CD4-positive, alpha-beta T cell (primary cell): ENCODE measurements at regions not wholly inside any gene's neighbourhood (a gene's known extent, or its start where the extent isn't known, plus 50 kb on each side); places are given as distances from the start of the nearest gene placed in this dataset.

Experiments used
- ATAC-seq: fragments of 200-7000 bp; cut with Tn5 transposase; one replicate; pipeline ENCODE4 v1.10.0; 2022; ENCODE audit warnings: mild to moderate bottlenecking; ENCODE audit not compliant: poor library complexity
- CTCF ChIA-PET: fragments of 350-600 bp; sonication (Branson Sonifier 250); formaldehyde crosslinking; loops from one replicate; lab custom pipeline; 2021; ENCODE audit warnings: antibody characterized with exemption, inconsistent platforms; lab: Charles Lee
- POLR2A ChIA-PET: fragments of 350-600 bp; sonication (Branson Sonifier 250); formaldehyde crosslinking; loops from one replicate; lab custom pipeline; 2021; ENCODE audit warnings: antibody characterized with exemption, inconsistent platforms; lab: Charles Lee
- DNase-seq, 14 experiments: peaks; one replicate each; pipeline ENCODE4 v3.0.0-alpha.2; 2013 to 2020; ENCODE audit warnings: mixed read lengths in 2 of 14
- H3K27ac ChIP-seq, 2 donors: one replicate each; pipeline versions ENCODE4 v1.5.1 to v1.7.0; 2013; ENCODE audit warnings: low read length in 2 of 2, low read depth in 1 of 2, mild to moderate bottlenecking in 1 of 2
- H3K27me3 ChIP-seq, 2 experiments: 1 replicate in 1 of 2; 2 replicates in 1 of 2; pipeline versions ENCODE4 v1.6.1 to v1.7.0; 2013; ENCODE audit warnings: low read length in 2 of 2, control low read depth in 1 of 2, mild to moderate bottlenecking in 1 of 2, moderate library complexity in 1 of 2; ENCODE audit not compliant: insufficient read depth in 2 of 2, control insufficient read depth in 1 of 2
- H3K36me3 ChIP-seq: one replicate; pipeline ENCODE4 v1.6.1; 2013; ENCODE audit warnings: low read length, control low read depth; ENCODE audit not compliant: insufficient read depth
- H3K4me1 ChIP-seq: one replicate; pipeline ENCODE4 v1.6.1; 2013; ENCODE audit warnings: low read length, control low read depth; ENCODE audit not compliant: insufficient read depth
- H3K4me3 ChIP-seq: one replicate; pipeline ENCODE4 v1.5.1; 2013; ENCODE audit warnings: mild to moderate bottlenecking, low read length, moderate library complexity
- H3K9me3 ChIP-seq, 2 experiments: 1 replicate in 1 of 2; 2 replicates in 1 of 2; pipeline versions ENCODE4 v1.6.1 to v1.7.0; 2013; ENCODE audit warnings: low read length in 2 of 2, mild to moderate bottlenecking in 2 of 2, control low read depth in 1 of 2, moderate library complexity in 1 of 2; ENCODE audit not compliant: control insufficient read depth in 1 of 2, insufficient read depth in 1 of 2
- H3K27ac Mint-ChIP-seq: one replicate; pipeline ENCODE4 v1.8.0; 2020; ENCODE audit warnings: mixed read lengths
- H3K27me3 Mint-ChIP-seq: one replicate; pipeline ENCODE4 v1.8.0; 2021; ENCODE audit warnings: mixed read lengths
- H3K36me3 Mint-ChIP-seq: one replicate; pipeline ENCODE4 v1.8.0; 2021; ENCODE audit warnings: low read depth, mixed read lengths
- H3K4me1 Mint-ChIP-seq: one replicate; pipeline ENCODE4 v1.8.0; 2021; ENCODE audit warnings: low read depth, mixed read lengths
- H3K4me3 Mint-ChIP-seq: one replicate; pipeline ENCODE4 v1.8.0; 2020; ENCODE audit warnings: mild to moderate bottlenecking, mixed read lengths
- H3K9me3 Mint-ChIP-seq: one replicate; pipeline ENCODE4 v1.8.0; 2020; ENCODE audit warnings: mixed read lengths
- CTCF ChIP-seq: fragments of 200-600 bp; IDR thresholded peaks from one replicate; pipeline ENCODE4 v1.8.0; 2022; ENCODE audit warnings: antibody characterized with exemption, mild to moderate bottlenecking
- intact Hi-C, 2 experiments: fragments of 100-400 bp; cut with DNase I in 1 of 2; cut with micrococcal nuclease in 1 of 2; formaldehyde crosslinking; loops; one replicate each; pipeline versions ENCODE4 v1.15.1 to v1.9.0; 2023 to 2025; cut with DNase I, micrococcal nuclease

- ChIA-PET POLR2A (no interaction called here), CTCF (no interaction called here)
- Histone ChIP-seq H3K36me3 (no peaks in the 10 kb centered on the region), H3K27me3 (no peaks in the 10 kb centered on the region), H3K4me3 (no peak overlapping the region), H3K9me3 (peaks cover 17 to 33% of the 10 kb centered on the region in 2 experiments), H3K4me1 (no peaks in the 10 kb centered on the region), H3K27ac (no peak overlapping the region)
- Mint-ChIP-seq H3K27me3 (no peaks in the 10 kb centered on the region), H3K4me3 (no peak overlapping the region), H3K27ac (no peak overlapping the region), H3K36me3 (no peaks in the 10 kb centered on the region), H3K4me1 (no peaks in the 10 kb centered on the region), H3K9me3 (peaks cover 7% of the 10 kb centered on the region)
- no peak for ATAC-seq
- intact Hi-C loops = no loop called here
- no peak for DNase-seq
- no peak for TF ChIP-seq CTCF
These were observed 76.8 kb upstream of the SHANK2 start for GRCh38 chr11:71329165-71329510.

DNA sequence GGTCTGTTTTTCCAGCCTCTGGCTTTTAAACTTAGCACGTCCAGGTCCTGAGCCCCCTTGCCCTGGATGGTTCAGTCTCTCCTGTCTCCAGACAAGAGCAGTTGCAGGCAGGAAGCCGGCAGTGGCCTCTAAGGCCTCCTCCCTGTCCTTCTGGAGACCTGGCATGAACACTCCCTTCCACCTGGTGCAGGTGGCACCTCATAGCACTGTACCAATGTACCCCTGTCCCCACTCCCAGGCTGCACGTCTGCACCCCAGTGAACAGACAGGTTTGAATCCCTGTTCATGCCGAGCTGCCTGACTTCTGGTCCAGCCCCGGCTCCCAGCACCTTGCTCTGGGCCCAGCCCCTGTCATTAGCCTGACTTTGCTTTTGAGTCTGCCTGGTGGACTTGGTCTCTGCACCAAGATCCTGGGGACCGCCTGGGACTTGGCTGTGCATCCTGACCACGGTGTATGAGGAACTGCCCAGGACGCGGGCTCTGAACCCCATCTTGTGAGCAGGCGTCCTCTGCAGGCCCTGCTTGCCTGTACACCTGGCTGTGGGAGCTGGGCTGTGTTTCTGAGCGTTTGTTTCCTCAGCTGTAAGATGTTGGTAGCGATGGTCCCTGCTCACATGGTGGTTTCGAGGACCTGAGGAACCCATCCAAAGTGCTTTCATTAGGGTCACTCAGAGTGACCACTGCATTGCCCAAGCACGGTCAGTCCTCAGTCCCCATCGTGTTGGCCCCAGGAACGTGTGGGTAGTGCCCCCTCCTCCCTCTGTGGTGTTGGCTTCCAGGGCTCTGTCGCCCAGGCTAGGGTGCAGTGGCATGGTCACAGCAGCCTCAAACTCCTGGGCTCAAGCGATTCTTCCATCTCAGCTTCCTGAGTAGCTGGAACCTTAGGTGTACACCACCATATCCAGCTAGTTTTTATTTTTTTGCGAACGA is 75.0 kb upstream of the SHANK2 start:
- H3K27me3 Mint-ChIP-seq = peaks cover 9% of the 10 kb centered on the region
- H3K9me3 ChIP-seq = peaks cover under 1 to 19% of the 10 kb centered on the region in 2 experiments
- ChIA-PET POLR2A (no interaction called here), CTCF (no interaction called here)
- no peak overlapping the region for H3K4me3 Mint-ChIP-seq
- no peaks in the 10 kb centered on the region for H3K4me1 ChIP-seq
- H3K36me3 Mint-ChIP-seq = no peaks in the 10 kb centered on the region
- no peaks in the 10 kb centered on the region for H3K4me1 Mint-ChIP-seq
- DNase-seq (no peak), ATAC-seq (no peak)
- intact Hi-C loops = no loop called here
- H3K9me3 Mint-ChIP-seq = no peaks in the 10 kb centered on the region
- no peaks in the 10 kb centered on the region for H3K27me3 ChIP-seq
- no peaks in the 10 kb centered on the region for H3K36me3 ChIP-seq
- H3K27ac Mint-ChIP-seq = no peak overlapping the region
- H3K27ac ChIP-seq = no peak overlapping the region
- no peak for TF ChIP-seq CTCF
- H3K4me3 ChIP-seq = no peak overlapping the region

- Histone ChIP-seq H3K4me3 (no peak overlapping the region), H3K27ac (no peak overlapping the region), H3K27me3 (no peaks in the 10 kb centered on the region), H3K9me3 (peaks cover 0 to 10% of the 10 kb centered on the region in 2 experiments), H3K36me3 (no peaks in the 10 kb centered on the region), H3K4me1 (no peaks in the 10 kb centered on the region)
- ATAC-seq (no peak), DNase-seq (no peak)
- Mint-ChIP-seq H3K9me3 (no peaks in the 10 kb centered on the region), H3K36me3 (no peaks in the 10 kb centered on the region), H3K27me3 (peaks cover 11% of the 10 kb centered on the region), H3K4me1 (no peaks in the 10 kb centered on the region), H3K27ac (no peak overlapping the region), H3K4me3 (no peak overlapping the region)
- intact Hi-C loops = no loop called here
- no peak for TF ChIP-seq CTCF
- POLR2A ChIA-PET = no interaction called here
- CTCF ChIA-PET = no interaction called here
These were observed 74.1 kb upstream of the SHANK2 start for GRCh38 chr11:71326328-71326940.
